A172 (cell line): ENCODE measurements at regions not wholly inside any gene's neighbourhood (a gene's known extent, or its start where the extent isn't known, plus 50 kb on each side); places are given as distances from the start of the nearest gene placed in this dataset.

Experiments used
- DNase-seq: peaks from one replicate; pipeline ENCODE4 v3.0.0-alpha.2; 2015; ENCODE audit warnings: low spot score

DNA sequence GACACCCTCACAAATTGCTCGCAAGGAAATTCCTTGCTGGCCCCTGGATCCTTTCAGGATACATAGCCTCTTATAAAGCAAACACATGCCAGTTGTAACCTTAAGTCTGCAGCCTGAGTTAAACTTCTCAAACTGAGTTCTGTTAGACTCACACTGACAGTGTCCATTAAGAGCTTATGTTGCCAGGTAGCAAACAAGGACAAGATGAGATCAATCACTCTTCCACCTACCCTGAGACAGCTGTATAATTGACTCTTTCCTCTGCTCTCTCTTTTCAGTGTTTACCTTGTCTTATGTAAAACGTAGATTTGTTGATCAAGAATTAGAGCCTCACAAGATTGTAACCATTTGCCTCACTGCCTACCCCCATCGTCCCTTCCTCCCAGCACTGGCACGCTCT, 359.8 kb downstream of the EPM2A start:
- DNase-seq = no peak

DNA sequence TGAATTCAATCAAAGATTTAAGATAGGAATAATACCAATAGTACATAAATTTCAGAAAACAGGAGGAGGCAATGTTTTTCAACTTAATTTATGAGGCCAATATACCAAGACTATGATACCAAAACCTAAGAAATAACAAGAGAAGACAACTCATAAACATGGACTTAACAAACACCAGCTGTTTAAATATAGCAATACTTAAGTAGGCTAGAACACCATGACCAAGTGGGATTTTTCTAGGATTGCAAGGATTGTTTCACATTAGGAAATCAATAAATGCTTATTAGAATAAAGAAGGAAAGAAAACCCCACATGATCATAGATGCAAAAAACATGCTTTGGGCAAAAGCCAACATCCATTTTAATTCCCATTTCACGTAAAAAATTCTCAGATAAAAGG, 355.1 kb downstream of the EPM2A start:
- no peak for DNase-seq

DNA sequence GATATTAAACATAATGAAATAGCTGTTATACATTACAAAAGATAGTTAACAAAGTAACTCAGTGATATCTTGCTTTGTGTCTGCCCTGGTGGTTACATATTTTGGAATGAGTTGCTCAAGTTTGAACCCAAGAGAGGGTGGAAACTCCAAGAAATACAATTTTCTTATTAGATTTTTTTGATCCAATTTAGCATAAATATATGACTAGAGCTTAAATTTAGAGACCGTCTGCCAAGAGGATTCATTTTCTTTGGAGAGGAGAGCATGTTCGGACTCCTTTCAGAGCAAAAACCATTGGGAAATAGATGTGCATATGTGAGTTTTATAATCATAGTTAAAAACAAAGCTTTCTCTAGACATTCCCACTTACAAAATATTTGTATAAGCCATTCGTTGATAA, 353.4 kb downstream of the EPM2A start:
- no peak for DNase-seq

DNA sequence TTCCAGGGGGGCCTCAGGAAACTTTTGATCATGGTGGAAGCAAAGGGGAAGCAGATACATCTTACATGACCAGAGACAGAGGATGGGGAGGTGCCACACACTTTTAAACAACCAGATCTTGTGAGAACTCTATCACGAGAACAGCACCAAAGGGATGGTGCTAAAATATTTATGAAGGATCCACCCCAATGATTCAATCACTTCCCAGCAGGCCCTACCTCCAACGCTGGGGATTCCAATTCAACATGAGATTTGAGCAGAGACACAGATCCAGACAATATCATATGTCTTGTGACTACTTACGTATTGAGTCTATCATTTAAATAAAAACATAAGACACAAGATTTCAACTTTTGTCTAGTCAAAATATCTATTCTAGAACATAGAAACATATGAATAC, 351.9 kb downstream of the EPM2A start:
- DNase-seq = no peak

DNA sequence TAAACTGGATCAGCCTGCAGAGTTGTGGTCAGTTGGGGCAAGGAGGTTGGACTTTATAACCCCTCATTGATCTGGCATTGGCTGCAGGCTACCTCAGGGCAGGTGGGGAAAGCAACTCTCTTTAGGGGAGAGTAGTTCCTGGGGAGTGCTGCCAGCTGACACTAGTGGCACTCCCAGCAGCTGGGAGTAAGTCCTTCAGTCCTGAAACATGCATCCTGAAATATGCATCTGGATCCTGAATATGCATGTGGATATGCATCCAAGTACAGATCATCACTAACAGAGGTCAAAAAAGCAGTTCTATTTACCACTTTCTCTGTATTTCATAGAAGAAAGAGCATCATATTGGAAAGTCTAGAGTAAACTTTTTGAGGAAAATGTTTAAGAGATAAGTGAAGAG, 350.8 kb downstream of the EPM2A start:
- DNase-seq = no peak

DNA sequence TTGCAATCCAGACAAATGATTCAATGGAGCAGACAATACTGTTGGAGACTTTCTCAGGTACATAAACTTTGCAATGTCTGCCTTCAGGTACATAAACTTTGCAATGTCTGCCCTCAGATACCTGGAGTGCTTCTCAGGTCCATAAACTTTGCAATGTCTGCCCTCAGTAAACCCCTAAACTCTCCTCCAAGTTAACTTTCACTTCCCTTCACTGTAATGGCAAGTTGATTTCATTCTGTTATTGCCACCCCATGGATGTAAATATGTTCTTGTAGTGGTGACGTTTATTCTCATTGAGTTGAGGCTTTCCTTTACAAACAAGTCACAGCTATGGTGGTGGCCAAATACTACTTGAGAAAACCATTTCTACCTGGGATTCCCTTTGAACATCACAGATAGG, 338.8 kb downstream of the EPM2A start:
- DNase-seq = no peak

DNA sequence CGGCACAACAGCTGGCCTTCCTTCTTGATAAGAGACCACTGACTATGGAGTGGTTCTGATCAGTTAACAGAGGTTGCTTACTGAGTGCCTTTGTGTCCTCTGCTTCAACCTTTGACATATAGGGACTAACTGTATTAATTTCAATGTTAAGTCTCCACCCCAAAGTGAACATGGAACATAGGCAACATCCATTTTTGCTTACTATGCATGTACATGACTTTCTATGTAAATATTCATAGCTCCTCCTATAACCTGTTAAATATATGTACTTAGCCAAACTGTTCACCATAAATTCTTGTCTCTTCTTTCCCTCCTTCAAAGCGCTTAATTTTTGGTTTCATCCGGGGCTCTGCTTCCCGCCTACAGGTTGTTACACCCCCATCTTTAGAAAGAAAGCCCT, 334.8 kb downstream of the EPM2A start:
- no peak for DNase-seq

DNA sequence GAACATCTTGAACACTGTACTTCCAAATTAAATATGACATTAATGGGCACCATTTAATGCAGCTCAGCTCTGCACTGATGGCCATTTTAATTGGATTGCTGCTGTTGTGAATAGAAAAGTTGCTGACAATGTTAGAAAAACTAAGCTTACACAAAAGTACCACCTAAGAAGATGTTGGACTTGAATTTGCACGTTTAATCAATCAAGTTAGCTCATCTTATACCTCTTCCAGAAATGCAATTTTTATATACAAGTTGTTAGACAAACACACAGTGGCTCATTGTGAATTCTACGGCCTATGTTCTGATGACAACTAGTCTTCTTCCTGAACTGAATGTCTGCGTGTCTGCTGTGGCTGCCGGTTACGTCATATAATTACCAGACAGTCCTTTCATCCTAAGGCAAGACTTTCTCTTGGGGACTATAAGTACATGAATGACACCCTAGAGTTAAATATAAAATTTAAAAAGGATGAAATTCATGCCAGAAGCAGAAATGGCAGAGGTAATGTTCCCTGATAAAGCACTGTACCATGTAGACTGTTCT, 330.2 kb downstream of the EPM2A start:
- DNase-seq = no peak

DNA sequence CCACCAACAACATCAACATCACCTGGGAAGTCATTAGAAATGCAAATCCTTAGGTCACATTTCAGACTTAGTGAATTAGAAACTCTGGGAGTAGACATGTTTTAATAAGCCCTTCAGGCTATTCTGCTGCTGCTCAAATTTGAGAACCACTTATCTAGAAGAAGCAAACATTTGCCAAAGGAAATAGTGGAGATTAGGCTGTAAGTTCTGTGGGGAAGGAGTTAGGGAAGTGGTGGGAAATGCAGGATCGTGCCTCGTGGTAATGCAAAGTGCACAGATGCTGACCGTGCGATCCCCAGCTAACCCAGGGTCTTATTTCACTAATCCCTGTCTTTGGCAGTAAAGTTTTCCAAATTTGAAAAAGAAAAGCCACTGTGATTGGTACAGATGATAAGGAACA, 328.5 kb downstream of the EPM2A start:
- no peak for DNase-seq

DNA sequence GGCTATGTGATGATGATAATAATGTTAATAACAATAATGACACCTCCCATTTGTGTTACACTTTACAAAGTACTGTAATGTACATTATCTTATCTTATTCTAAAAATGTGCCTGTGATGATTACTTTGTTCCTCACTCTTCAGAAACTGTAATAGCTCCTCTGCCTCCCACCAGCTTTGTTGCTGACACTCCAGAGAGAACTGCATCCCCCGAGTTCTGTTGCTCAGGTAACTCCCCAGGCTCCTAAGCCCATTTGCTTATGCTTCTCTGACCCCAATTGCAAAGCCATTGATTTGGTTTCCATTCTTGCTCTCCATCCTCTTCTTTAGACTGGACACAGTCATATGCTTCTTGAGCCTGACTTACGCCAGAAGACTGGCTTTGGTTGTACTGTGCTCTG, 319.7 kb downstream of the EPM2A start:
- no peak for DNase-seq

DNA sequence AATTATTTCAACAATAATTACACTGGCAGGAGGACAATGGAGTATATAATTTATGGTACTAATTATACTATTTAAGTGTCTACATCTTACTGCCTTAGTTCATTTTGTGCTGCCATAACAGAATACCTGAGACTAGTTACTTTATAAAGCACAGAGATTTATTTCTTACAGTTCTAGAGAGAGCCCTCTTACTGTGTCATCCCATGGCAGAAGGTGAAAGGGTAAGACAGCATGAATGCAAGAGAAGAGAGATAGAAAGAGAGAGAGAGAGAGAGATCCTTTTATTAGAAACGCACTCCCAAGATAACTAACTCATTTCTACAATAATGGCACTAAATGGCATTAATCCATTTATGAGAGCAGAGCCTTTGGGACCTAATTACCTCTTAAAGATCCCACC, 314.7 kb downstream of the EPM2A start:
- no peak for DNase-seq

DNA sequence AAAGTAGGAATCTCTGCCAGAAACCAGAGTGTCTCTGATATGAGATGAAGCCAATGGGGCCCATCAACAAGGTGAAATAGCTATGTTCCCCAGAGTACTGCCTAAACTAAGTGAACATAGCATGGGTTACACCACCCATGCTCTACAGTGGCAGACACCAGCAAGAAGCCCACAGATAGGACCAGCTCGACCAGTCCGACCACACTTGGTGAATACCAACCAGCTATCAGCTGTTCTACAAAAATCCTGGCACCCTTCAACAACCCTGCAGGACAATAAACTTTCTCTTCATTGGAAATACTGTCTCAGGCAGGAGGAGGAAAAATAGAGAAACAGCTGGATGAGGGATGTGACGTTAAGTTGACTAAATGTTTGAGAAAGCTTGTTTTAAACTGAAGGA, 311.4 kb downstream of the EPM2A start:
- no peak for DNase-seq

DNA sequence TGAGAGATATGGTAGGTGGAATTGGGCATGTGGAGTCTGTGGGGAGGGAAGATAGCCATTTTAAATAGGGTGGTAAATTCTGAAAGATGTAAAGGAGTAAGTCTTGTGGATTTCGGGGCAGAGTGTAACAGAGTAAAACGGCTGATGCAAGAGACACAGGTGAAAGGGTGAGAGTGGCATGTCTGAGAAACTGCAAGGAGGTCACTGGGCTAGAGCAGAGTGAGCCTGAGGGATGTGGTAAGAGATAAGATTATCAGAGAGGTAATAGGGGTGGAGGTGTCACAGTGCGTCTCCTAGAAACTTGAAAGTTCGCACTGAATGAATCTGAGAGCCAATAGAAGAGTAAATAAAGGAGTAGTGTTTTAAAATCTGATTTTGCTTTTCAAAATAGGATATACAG, 308.1 kb downstream of the EPM2A start:
- no peak for DNase-seq

DNA sequence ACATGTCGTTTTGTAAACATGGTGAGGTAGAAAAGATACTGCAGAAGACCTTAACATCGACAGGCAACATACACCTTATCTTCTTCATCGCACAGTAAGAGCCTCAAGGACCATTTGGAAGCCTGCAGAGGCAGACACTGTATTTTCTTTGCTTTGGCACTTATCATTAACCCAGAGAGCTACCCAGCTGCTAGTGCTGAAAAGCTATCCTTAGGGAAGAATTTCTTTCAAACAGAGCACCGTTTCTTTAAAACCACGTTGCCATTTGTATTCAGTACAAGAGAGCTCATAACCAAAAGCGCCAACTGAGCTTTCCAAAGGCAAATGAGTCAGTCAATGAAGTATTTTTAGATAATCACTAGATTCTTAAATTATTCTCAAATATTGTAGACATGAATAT, 306.6 kb downstream of the EPM2A start:
- no peak for DNase-seq

DNA sequence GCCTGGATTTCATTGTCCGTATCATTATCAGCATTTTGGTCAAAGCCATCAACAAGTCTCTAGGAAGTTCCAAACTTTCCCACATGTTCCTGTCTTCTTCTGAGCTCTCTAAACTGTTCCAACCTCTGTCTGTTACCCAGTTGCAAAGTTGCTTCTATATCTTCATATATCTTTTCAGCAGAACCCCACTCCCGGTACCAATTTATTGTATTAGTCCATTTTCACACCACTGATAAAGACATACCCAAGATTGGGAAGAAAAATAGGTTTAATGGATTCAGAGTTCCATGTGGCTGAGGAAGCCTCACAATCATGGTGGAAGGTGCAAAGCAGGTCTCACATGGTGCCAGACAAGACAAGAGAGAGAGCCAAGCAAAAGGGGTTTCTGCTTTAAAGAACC, 293.2 kb downstream of the EPM2A start:
- DNase-seq = no peak

DNA sequence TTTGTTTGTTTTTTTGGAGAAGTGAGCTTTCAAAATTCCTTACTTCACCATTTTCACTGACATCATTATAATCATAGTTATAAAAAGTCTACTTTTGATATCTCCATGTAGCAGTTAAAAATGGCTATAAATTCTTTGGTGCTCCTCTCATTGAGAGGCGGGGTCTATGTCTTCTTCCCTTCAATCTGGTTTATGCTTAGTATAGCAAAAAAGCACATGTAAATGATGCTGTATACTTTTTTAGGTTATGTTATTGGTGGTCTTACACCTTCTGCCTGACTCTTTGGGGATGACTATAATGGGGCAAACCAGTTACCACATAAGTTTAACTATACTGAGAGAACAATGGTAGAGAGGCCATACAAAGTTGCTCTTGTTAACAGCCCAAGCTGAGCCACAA, 289.6 kb downstream of the EPM2A start:
- DNase-seq = no peak

DNA sequence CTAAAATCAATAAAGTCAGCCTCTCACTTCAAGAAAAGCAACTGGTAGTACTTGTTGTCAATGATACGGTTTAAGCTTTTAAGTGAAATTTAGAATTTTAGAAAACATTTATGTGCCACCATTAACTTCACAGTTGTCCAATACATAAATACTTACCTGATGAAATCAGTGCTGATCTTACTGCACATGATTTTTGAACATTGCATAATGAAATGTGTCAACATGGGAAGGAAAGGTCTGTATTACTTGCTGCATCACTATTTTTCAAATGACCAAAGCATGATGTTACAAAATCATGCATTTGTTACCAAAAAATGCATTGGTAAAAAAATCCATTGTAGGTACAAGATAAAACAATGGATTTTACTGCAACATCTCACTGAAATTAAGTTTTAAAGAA, 284.3 kb downstream of the EPM2A start:
- no peak for DNase-seq

DNA sequence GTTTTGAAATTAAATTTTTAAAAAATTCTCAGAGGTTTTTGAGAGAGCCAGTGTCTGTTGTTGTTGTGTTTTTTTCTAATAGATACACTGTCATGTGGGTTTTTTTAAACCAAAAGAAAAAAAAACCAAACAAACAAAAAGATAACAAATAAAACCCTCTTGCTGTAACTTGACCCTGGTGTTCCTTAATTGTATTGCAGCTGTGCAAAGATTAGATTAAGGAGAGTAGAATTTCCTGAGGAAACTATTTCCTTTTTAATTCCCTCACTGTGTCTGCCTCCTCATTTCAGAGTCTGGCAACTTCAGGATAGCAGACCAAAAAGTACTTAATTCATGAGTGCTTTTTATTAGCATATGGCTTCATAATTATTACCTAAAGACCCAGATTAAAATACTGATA, 281.9 kb downstream of the EPM2A start:
- DNase-seq = no peak

DNA sequence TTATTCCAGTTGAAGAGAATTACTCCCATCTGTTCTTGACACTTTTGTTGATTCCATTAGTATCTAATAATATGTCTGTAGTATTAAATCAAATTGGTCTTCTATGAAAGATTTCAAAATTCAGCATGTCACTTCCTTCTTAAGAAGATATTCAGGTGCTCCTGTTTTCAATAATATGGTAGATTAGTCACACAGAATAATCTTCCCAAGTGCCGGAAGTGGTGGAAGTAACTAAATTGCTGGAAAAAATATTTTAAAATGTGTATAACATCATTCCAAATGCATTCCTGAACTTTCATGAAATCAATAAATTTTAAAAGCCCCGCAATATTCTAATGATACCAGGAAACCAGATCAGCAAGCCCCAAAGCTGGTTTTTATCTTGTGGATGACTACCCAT, 281.3 kb downstream of the EPM2A start:
- no peak for DNase-seq

DNA sequence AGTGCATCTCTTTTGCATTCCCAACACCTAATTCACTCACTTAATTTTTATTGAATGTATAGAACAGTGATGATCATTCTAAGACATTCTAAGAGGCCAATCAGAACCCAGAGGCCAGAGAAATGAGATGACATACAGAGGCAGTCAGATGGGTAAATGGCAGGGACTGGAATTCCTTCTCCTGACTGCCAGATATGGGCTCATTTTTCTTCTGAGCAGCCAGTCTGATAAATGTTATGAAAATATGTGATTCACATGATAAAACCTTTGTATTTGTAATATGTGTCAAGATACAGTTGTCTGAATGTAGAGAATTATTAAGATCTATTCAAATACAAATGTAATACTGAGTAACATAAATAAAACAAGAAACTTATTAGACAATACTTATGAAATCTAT, 277.8 kb downstream of the EPM2A start:
- DNase-seq = no peak

DNA sequence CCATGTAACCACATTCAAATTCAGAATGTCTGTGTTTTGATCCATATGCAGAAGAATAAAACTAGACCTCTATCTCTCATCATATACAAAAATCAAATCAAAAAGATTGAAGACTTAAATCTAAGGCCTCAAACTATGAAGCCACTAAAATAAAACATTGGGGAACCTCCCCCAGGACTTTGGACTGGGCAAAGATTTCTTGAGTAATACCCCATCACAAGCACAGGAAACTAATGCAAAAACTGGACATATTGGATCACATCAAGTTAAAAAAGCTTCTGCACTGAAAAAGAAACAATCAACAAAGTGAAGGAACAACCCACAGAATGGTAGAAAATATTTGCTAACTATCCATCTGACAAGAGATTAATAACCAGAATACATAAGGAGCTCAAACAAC, 266.8 kb downstream of the EPM2A start:
- no peak for DNase-seq

DNA sequence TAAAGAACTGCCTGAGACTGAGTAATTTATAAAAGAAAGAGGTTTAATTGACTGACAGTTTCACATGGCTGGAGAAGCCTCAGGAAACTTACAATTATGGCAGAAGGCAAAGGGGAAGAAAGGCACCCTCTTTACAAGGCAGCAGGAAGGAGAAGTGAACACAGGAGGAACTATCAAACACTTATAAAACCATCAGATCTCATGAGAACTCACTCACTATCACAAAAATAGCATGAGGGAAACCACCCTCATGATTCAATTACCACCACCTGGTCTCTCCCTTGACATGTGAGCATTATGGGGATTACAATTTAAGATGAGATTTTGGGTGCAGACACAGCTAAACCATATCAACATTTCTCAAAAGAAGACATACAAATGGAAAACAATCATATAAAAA, 266.3 kb downstream of the EPM2A start:
- no peak for DNase-seq

DNA sequence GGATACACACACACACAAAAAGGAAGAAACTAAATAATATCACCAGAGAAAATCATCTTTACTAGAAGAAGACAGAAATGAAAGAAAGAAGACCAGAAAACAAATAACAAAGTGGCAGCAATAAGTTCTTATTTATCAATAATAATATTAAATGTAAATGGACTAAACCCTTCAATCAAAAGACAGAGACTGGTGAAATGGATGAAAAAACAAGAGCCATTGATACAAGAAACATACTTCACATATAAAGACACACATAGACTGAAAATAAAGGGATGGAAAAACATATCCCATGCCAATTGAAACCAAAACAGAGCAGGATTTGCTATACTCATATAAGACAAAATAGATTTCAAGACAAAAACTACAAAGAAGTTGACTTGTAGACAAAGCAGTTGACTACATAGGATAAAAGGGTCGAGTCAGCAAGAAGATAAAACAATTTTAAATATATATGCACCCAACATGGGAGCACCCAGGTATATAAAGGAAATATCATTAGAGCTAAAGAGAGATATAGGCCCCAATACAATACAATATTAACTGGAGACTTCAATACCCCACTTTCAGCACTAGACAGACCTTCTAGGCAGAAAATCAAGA, 259.4 kb downstream of the EPM2A start:
- DNase-seq = no peak

DNA sequence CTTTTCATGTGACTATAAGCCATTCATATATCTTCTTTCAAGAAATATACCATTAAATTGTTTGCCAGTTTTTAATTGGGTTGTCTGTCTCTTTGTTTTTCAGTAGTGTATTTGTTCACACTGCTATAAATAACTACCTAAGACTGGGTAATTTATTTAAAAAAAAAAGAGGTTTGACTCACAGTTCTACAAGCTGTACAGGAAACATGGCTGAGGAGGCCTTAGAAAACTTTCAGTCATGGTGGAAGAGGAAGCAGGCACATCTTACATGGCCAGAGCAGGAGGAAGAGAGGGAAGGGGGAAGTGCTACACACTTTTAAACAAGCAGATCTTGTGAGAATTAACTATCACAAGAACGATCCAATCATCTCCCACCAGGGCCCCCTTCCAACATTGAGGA, 255.3 kb downstream of the EPM2A start:
- DNase-seq = no peak
